Activated CD4-positive, alpha-beta memory T cell treated with anti-CD3 and anti-CD28 coated beads for 36 hours (primary cell): ENCODE measurements at regions not wholly inside any gene's neighbourhood (a gene's known extent, or its start where the extent isn't known, plus 50 kb on each side); places are given as distances from the start of the nearest gene placed in this dataset.
A peak's percentile ranks its signal among the peaks of the same experiment; 100 is the strongest.
"Not testable (repeated sequence)": the region's sequence is repeated elsewhere in the genome, so short reads cannot be mapped to it uniquely, and the experiment has no call there.

ENCODE experiments used
- CTCF ChIA-PET: fragments of 350-600 bp; sonication (Branson Sonifier 250); formaldehyde crosslinking; loops from one replicate; lab custom pipeline; 2021; ENCODE audit warnings: antibody characterized with exemption, inconsistent platforms; lab: Charles Lee
- POLR2A ChIA-PET: fragments of 350-600 bp; sonication (Branson Sonifier 250); formaldehyde crosslinking; loops from one replicate; lab custom pipeline; 2021; ENCODE audit warnings: antibody characterized with exemption; lab: Charles Lee
- DNase-seq: peaks from one replicate; pipeline ENCODE4 v3.0.0-alpha.2; 2020
- H3K27ac Mint-ChIP-seq: one replicate; pipeline ENCODE4 v1.8.0; 2021; ENCODE audit warnings: mixed read lengths
- H3K27me3 Mint-ChIP-seq: one replicate; pipeline ENCODE4 v1.8.0; 2021; ENCODE audit warnings: mixed read lengths
- H3K36me3 Mint-ChIP-seq: one replicate; pipeline ENCODE4 v1.8.0; 2021; ENCODE audit warnings: mixed read lengths
- H3K4me1 Mint-ChIP-seq: one replicate; pipeline ENCODE4 v1.8.0; 2021; ENCODE audit warnings: low read depth, mixed read lengths
- H3K4me3 Mint-ChIP-seq: one replicate; pipeline ENCODE4 v1.8.0; 2021; ENCODE audit warnings: mild to moderate bottlenecking, mixed read lengths
- H3K9me3 Mint-ChIP-seq: one replicate; pipeline ENCODE4 v1.8.0; 2021; ENCODE audit warnings: mixed read lengths
- intact Hi-C: fragments of 100-400 bp; cut with micrococcal nuclease; formaldehyde crosslinking; loops from one replicate; pipeline ENCODE4 v1.15.1; 2023

- Mint-ChIP-seq H3K9me3 (peaks cover 4% of the 10 kb centered on the region), H3K36me3 (no peaks in the 10 kb centered on the region), H3K4me3 (no peak overlapping the region), H3K27me3 (peaks cover 26% of the 10 kb centered on the region), H3K27ac (no peak overlapping the region), H3K4me1 (peaks cover 7% of the 10 kb centered on the region)
- DNase-seq = no peak
- ChIA-PET CTCF (no interaction called here), POLR2A (no interaction called here)
- intact Hi-C loops = no loop called here
Observed at GRCh38 chr3:194056731-194057415, 79.1 kb upstream of the HES1 start.

GRCh38 chr3:194057570-194058188, 78.3 kb upstream of the HES1 start:
- Mint-ChIP-seq H3K27ac (no peak overlapping the region), H3K4me3 (peak overlapping the region; percentile 36), H3K4me1 (peaks cover 7% of the 10 kb centered on the region), H3K9me3 (no peaks in the 10 kb centered on the region), H3K27me3 (peaks cover 26% of the 10 kb centered on the region), H3K36me3 (no peaks in the 10 kb centered on the region)
- intact Hi-C loops = no loop called here
- DNase-seq = no peak
- CTCF ChIA-PET = no interaction called here
- POLR2A ChIA-PET = no interaction called here

DNA sequence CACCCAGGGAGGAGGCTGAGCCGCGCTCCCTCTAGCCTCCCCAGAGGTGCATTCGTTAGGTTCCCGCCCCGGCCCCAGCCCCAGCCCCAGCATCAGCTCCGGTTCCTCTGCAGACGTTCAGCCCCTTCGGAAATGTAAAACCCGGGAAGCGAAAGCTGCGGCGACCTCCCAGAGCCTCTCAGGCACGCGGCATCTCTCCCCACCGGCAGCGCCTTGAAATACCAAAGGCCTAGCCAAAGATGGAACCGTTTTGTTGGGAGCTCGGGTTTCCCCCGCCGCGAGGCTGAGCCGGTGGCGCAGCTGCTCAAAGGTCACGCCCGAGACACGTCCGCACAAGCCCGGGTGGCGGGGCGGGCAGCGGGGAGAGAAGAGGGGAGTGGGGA, 77.8 kb upstream of the HES1 start:
- peaks cover 7% of the 10 kb centered on the region for H3K4me1 Mint-ChIP-seq
- no peaks in the 10 kb centered on the region for H3K36me3 Mint-ChIP-seq
- POLR2A ChIA-PET = no interaction called here
- no peaks in the 10 kb centered on the region for H3K9me3 Mint-ChIP-seq
- H3K27ac Mint-ChIP-seq = no peak overlapping the region
- intact Hi-C loops = no loop called here
- DNase-seq = peak; percentile 51
- peak overlapping the region; percentile 36 for H3K4me3 Mint-ChIP-seq
- H3K27me3 Mint-ChIP-seq = peaks cover 24% of the 10 kb centered on the region
- CTCF ChIA-PET = no interaction called here

DNA sequence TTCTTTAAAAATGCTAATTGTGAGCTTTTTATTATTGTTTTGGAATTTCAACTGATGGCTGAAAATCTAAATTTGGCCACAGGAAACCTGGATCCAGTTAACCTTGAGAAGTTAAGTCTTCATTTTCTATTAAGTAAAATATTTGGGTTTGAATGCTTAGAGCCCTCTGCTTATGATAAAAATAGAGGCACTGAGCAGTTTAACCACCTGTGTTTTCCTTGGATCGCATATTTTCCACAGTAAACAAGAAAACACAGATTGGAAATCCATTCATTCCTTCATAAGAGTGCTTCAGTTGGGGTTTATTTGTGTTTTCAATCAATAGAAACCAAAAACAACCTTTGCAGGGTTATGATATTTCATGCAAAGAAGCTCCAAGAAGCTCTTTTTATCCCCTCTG, 77.2 kb upstream of the HES1 start:
- ChIA-PET CTCF (interaction anchor here (0.7 kb wide), 1 partner anchor 197 kb away, joined by 3 read pairs; no protein-coding TSS in a partner anchor), POLR2A (no interaction called here)
- peaks cover 21% of the 10 kb centered on the region for H3K27me3 Mint-ChIP-seq
- no peaks in the 10 kb centered on the region for H3K36me3 Mint-ChIP-seq
- H3K9me3 Mint-ChIP-seq = no peaks in the 10 kb centered on the region
- H3K4me3 Mint-ChIP-seq = no peak overlapping the region
- intact Hi-C loops = no loop called here
- H3K27ac Mint-ChIP-seq = no peak overlapping the region
- peaks cover 7% of the 10 kb centered on the region for H3K4me1 Mint-ChIP-seq
- DNase-seq = no peak

DNA sequence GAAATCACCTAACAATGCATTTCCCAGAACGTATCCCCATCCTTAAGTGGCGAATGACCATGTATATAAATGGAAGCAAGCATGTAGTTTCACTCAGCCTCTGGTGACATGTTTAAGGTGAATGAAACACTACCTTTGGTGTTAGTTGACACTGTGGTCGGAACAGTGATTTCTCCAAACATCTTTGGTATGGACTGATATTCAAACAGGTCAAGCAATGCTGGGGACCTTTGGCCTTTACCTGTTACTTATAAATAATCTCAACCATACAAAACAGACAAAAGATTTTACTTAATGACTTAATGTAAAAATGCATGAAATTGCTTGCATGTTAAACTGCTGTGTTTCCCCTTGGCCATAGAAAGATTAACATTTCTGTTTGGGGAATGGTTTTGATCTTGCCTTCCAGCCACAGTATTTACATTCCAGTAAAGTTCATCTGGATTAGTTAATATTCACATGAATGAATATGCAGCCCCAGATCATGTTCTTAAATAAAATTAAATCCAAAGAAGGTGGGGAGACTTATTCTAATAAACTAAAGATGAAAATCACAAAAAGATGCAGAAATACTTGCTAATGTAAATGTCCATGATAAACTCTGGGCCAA, 74.4 kb upstream of the HES1 start:
- H3K27ac Mint-ChIP-seq = no peak overlapping the region
- H3K4me1 Mint-ChIP-seq = peaks cover 4% of the 10 kb centered on the region
- no peaks in the 10 kb centered on the region for H3K36me3 Mint-ChIP-seq
- POLR2A ChIA-PET = no interaction called here
- intact Hi-C loops = no loop called here
- H3K27me3 Mint-ChIP-seq = peaks cover 17% of the 10 kb centered on the region
- CTCF ChIA-PET = no interaction called here
- H3K9me3 Mint-ChIP-seq = no peaks in the 10 kb centered on the region
- no peak for DNase-seq
- H3K4me3 Mint-ChIP-seq = no peak overlapping the region

GRCh38 chr3:194062830-194063229, 73.1 kb upstream of the HES1 start:
- intact Hi-C loops = no loop called here
- ChIA-PET CTCF (no interaction called here), POLR2A (no interaction called here)
- H3K4me1 Mint-ChIP-seq = peaks cover 5% of the 10 kb centered on the region
- peaks cover 14% of the 10 kb centered on the region for H3K27me3 Mint-ChIP-seq
- peaks cover 3% of the 10 kb centered on the region for H3K36me3 Mint-ChIP-seq
- H3K27ac Mint-ChIP-seq = no peak overlapping the region
- no peak overlapping the region for H3K4me3 Mint-ChIP-seq
- no peak for DNase-seq
- peaks cover 7% of the 10 kb centered on the region for H3K9me3 Mint-ChIP-seq

- DNase-seq = no peak
- intact Hi-C loops = no loop called here
- peaks cover 19% of the 10 kb centered on the region for H3K27me3 Mint-ChIP-seq
- ChIA-PET CTCF (no interaction called here), POLR2A (interaction anchor here (0.5 kb wide), 1 partner anchor 79 kb away, joined by 3 read pairs; no protein-coding TSS in a partner anchor)
- peaks cover 8% of the 10 kb centered on the region for H3K4me1 Mint-ChIP-seq
- H3K27ac Mint-ChIP-seq = no peak overlapping the region
- H3K36me3 Mint-ChIP-seq = peaks cover 3% of the 10 kb centered on the region
- H3K9me3 Mint-ChIP-seq = peaks cover 11% of the 10 kb centered on the region
- H3K4me3 Mint-ChIP-seq = no peak overlapping the region
Observed at GRCh38 chr3:194064380-194065332, 71.3 kb upstream of the HES1 start.

DNA sequence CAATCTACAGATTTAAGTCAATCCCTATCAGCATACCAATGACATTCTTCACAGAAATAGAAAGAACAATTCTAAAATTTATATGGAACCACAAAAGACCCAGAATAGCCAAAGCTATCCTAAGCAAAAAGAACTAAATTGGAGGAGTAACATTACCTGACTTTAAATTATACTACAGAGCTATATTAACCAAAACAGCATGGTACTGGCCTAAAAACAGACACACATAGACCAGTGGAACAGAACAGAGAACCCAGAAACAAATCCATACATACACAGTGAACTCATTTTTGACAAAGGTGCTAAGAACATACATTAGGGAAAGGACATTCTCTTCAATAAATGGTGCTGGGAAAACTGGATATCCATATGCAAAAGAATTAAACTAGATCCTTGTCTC, 68.6 kb upstream of the HES1 start:
- intact Hi-C loops, POLR2A ChIA-PET, H3K4me3 Mint-ChIP-seq, DNase-seq, CTCF ChIA-PET, H3K27ac Mint-ChIP-seq, H3K36me3 Mint-ChIP-seq: not testable (repeated sequence)
- peaks cover 11% of the 10 kb centered on the region for H3K9me3 Mint-ChIP-seq
- H3K27me3 Mint-ChIP-seq = peaks cover 28% of the 10 kb centered on the region
- H3K4me1 Mint-ChIP-seq = peaks cover 20% of the 10 kb centered on the region

DNA sequence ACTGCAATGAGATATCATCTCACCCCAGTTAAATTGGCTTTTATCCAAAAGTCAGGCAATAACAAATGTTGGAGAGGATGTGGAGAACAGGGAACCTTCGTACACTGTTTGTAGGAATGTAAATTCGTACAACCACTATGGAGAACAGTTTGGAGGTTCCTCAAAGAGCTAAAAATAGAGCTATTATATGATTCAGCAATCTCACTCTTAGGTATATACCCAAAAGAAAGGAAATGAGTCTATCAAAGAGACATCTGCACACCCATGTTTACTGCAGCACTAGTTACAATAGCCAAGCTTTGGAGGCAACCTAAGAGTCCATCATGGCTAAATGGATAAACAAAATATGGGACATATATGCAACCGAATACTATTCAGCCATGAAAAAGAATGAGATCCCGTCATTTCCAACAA, 68.0 kb upstream of the HES1 start:
- Mint-ChIP-seq H3K27ac (no peak overlapping the region), H3K4me1 (peaks cover 21% of the 10 kb centered on the region), H3K27me3 (peaks cover 33% of the 10 kb centered on the region), H3K9me3 (peaks cover 11% of the 10 kb centered on the region), H3K4me3 (no peak overlapping the region), H3K36me3 (peaks cover 3% of the 10 kb centered on the region)
- no peak for DNase-seq
- POLR2A ChIA-PET = no interaction called here
- intact Hi-C loops = no loop called here
- CTCF ChIA-PET = no interaction called here

DNA sequence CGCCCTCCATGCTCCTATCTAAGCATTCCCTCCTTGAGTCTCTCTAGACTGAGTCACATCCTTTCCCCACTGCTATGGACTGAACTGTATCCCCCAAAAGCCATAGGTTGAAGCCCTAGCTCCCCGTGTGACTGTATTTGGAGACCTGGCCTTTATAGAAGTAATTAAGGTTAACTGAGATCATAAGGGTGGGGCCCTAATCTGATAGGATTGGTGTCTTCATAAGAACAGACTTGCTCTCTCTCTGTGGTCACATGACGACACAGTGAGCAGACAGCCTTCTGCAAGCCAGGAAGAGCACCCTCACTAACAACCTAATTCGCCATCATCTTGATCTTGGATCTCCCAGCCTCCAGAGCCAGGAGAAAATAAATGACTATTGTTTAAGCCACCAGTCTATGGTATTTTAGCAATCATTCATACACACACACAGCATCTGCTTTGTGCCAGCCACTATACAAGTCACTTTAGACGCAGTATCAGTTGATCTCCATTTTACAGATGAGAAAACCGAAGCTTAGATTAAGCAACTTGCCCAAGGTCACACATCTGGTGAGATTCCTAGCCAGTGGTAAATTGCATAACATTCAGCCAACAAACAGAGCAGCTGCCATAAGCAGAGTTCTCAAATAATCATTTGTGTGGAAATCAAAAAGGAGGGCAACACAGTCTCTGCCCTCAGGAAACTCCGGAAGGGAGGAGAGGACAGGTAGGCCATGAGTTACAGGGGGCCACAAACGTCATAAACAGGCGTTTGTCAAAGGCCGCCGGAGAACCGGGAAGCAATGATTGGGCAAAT, 66.3 kb upstream of the HES1 start:
- ChIA-PET CTCF (no interaction called here), POLR2A (interaction anchor here (1.1 kb wide), 1 partner anchor 40 kb away, joined by 3 read pairs; no protein-coding TSS in a partner anchor)
- no peak overlapping the region for H3K27ac Mint-ChIP-seq
- peaks cover 11% of the 10 kb centered on the region for H3K9me3 Mint-ChIP-seq
- H3K4me3 Mint-ChIP-seq = peak overlapping the region; percentile 30
- intact Hi-C loops = loop anchor here (2.0 to 5.0 kb wide), 3 partner anchors 68 to 238 kb away; partner anchors contain the start of gene HES1
- peaks cover 40% of the 10 kb centered on the region for H3K27me3 Mint-ChIP-seq
- H3K4me1 Mint-ChIP-seq = peaks cover 21% of the 10 kb centered on the region
- peaks cover 3% of the 10 kb centered on the region for H3K36me3 Mint-ChIP-seq
- DNase-seq = no peak

DNA sequence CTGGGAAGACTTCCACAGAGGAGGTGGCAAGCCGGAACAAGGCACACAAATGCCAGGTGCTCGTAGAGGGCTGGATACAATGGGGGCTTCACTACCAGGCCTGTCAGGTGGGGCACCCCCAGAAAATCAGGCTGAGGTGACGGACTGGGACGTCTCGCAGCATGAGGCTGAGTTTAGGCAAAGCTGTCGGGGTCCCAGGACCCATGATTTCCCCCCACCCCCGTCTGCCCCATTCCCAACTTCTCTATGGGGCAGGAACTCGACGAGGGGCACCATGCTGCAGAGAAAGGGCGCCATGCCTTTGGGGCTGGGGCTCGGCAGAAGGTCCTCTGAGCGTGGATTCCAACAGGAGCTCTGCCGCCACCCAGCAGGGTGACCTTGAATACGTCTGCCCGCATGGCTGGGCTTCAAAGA, 65.7 kb upstream of the HES1 start:
- peaks cover 11% of the 10 kb centered on the region for H3K9me3 Mint-ChIP-seq
- peak overlapping the region; percentile 52 for H3K4me3 Mint-ChIP-seq
- ChIA-PET POLR2A (interaction anchor here (0.6 to 1.1 kb wide), 2 partner anchors 41 to 67 kb away, joined by 3 read pairs; no protein-coding TSS in a partner anchor), CTCF (interaction anchor here (0.7 kb wide), 1 partner anchor 15 kb away, joined by 3 read pairs; no protein-coding TSS in a partner anchor)
- peaks cover 43% of the 10 kb centered on the region for H3K27me3 Mint-ChIP-seq
- intact Hi-C loops = loop anchor here (2.0 to 5.0 kb wide), 3 partner anchors 67 to 237 kb away; partner anchors contain the start of gene HES1
- no peak overlapping the region for H3K27ac Mint-ChIP-seq
- peaks cover 3% of the 10 kb centered on the region for H3K36me3 Mint-ChIP-seq
- no peak for DNase-seq
- H3K4me1 Mint-ChIP-seq = peaks cover 21% of the 10 kb centered on the region
